GM19328 (cell line): ENCODE measurements at regions not wholly inside any gene's neighbourhood (a gene's known extent, or its start where the extent isn't known, plus 50 kb on each side); places are given as distances from the start of the nearest gene placed in this dataset.

ENCODE experiments used
- ATAC-seq: cut with Tn5 transposase; IDR thresholded peaks from one replicate; pipeline ENCODE4 v1.9.1; 2021; ENCODE audit warnings: mild to moderate bottlenecking, moderate library complexity; ENCODE audit not compliant: unreplicated experiment

- no peak for ATAC-seq
Observed at GRCh38 chr10:29925771-29926692, 133.4 kb downstream of the JCAD start.

- ATAC-seq: no peak
Observed at GRCh38 chr10:29924436-29924835, 134.9 kb downstream of the JCAD start.

GRCh38 chr10:29923416-29923965 is 135.9 kb downstream of the JCAD start:
- no peak for ATAC-seq

DNA sequence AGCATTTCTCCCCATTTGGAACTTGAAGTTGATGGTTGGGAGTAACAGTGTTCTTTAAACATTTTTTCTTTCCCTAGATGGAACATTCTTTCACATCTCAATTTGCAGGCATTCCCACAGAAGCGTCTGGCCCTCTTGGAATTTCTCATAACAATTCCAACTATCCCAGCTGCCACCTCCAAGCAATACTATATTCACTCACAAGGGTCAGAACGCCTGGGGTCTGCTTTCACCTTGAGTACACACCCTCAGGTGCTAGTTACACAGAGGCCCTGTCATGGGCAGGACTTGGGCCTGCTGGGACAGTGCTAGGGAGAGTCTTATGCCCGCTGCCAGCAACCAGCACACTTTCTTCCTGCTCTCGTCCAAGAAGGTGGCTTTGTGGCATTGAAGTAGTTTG is 136.5 kb downstream of the JCAD start:
- ATAC-seq: no peak

- ATAC-seq: no peak
Observed at GRCh38 chr10:29922226-29922625, 137.2 kb downstream of the JCAD start.

- no peak for ATAC-seq
Observed at GRCh38 chr10:29921071-29921446, 138.3 kb downstream of the JCAD start.

DNA sequence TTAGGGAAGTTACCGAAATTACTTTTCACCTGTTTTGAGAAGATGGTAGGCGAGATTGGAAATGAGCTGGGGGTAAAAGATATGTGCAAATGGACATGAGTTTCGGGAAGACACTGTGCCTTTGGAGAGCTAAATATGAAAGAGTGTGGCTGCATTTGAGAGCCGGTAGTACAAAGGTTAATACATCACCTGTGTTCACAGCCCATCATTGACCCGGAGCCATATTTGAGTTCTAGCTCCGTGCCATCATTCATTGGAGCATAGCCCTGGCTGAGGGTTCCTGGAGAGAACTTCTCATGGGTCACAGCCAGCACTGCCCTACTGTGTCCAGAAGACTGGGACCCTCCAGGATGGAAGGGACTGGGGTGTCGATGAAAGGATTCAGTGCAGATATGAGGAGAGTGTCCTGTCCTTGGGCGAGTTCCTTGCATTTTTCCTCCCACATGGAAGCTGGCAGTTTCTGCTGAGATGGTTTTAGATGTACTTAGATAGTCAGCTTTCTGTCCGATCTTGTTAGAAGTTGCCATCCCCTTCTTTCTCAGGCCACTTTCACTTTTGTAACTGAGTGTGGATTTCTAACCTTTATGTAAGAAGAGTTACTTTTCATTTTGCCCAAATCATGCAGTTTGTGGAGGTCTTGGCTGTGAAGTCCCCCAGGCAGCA is 138.8 kb downstream of the JCAD start:
- no peak for ATAC-seq

- no peak for ATAC-seq
Observed at GRCh38 chr10:29918623-29919400, 140.6 kb downstream of the JCAD start.

DNA sequence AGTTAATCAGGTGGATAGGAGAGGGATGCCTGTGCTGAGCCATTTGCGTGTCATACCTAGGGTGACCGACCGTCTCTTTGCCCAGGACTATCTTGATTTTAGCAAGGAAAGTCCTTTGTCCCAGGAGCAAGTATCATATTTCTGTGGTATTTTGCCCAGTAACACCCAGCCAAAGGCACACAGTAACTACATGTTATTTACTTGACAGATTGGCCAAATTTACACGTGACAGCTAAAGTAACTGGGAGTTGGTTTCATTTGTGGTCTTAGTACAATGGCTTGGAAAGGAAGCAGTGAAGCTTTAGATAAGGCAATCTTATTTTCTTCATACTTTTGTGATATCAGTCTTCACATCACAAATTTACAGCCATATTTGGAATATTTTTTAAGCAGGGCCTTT is 142.1 kb downstream of the JCAD start:
- no peak for ATAC-seq

GRCh38 chr10:29916669-29917068 is 142.7 kb downstream of the JCAD start:
- no peak for ATAC-seq

DNA sequence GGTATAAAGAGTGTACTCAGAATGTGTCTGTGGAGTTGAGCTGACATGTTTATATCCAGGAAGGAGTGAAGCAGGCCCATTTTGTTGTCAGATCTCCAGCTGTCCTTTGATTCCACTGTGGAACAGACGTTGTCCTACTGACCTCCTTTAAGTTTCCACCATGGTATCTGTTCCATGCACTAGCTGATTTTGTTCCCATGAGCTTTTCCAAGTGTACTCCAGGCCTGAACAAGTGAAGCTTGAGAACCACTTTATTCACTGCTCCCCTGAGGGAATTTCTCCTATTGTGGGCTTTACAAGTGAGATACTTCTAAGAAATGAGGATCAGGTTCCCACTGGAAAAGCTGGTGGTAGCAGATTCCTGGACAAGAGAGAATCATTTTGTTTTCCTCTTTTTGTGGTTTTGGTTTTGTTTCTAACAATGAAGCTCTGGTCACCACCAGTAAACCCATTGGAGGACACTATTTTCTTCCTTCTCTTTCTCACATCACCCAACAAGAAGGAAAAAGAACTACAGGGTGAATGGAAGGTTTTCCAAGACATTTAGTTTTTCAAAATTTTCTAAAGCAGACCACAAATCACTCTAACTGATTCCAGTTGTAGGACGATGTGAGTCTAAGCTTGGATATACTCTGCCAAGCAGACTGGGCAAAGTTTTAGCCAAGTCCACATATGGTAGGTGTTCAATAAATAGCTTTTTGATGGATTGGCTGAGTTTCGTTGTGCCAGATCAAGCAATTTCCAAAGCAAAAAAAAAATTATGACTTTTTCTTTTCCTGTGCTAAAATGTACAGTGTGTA is 144.2 kb downstream of the JCAD start:
- ATAC-seq: no peak

GRCh38 chr10:29908962-29909361 is 150.4 kb downstream of the JCAD start:
- no peak for ATAC-seq

DNA sequence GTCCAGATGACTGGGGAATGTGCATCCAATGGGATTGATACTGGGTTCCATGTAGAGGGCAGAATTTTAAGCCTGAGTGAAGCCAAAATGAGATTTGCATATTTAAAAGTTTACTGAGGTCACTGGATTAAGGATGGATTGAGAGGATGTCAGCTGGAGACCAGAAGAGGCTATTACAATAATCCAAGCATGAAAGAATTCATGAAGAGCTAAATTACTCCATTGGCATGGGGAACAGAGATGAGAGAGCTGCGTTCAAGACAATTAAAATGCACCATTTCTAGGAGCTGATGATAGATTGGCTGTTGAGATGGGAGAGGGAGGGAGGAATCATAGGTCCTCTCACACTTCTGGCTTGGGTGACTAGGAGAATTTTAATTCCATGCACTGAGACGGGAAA is 158.5 kb downstream of the JCAD start:
- no peak for ATAC-seq

- ATAC-seq: no peak
Observed at GRCh38 chr10:29897999-29898716, 161.2 kb downstream of the JCAD start.

DNA sequence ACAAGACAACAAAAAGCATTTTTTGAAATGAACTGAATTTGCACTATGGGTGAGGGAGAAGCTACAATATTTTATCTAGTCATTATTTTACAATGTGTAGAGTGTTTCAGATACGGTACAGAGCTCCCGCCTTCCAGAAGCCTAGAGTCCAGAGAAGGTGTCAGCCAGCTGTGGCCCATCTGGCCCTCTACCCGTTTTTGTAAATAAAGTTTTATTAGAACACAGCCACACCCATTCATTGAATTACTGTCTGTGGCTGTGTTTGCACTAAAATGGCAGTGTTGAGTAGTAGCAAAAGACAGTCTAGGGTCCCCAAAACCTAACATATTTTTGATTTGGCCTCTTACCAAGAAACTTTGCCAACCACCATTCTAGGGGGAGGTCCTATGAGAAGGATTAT is 162.0 kb downstream of the JCAD start:
- no peak for ATAC-seq

DNA sequence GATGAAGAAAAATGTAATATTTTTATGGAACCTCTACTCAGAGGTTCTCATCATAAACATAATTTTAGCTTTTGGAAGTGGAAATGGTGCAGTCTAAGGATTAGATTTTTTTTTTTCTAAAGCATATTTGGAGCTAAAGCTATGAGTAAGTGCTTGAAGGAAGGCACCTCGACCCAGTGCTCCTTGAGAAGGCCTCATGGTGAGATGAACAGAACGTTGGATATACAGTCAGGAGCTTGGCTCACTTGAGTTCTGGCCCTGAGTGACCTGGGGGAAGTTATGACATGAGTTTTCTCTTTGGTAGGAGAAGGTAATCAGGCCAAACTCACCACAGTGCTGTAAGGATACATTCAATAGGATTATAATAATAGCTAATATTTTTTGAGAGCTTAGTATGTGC is 163.3 kb downstream of the JCAD start:
- no peak for ATAC-seq

DNA sequence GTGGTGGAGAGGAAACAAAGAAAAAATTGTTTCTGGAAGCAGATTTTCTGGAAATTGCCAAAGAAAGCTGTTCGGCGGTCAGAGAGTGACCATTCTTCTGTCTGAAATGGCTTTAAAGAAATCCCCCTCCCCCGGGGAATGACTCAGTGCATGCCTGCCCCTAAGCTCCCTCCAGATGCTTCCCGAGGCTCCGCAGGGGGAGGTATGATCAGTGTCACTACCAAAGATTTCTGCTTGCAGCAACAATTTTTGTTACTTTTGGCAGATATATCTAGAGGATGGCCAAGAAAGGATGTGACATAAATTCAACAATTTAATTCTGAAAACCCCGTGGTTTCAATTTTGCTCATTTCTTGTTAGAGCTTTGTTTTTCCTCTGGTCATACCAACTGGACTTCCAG is 163.9 kb downstream of the JCAD start:
- ATAC-seq: no peak

- ATAC-seq: no peak
Observed at GRCh38 chr10:29888321-29888720, 171.1 kb downstream of the JCAD start.

- ATAC-seq: no peak
Observed at GRCh38 chr10:29886299-29886698, 173.1 kb downstream of the JCAD start.

GRCh38 chr10:29883231-29883630 is 176.2 kb downstream of the JCAD start:
- no peak for ATAC-seq
